HG02763 (cell line): ENCODE measurements at regions not wholly inside any gene's neighbourhood (a gene's known extent, or its start where the extent isn't known, plus 50 kb on each side); places are given as distances from the start of the nearest gene placed in this dataset.
"Not testable (repeated sequence)": the region's sequence is repeated elsewhere in the genome, so short reads cannot be mapped to it uniquely, and the experiment has no call there.

Source experiments
- ATAC-seq: cut with Tn5 transposase; IDR thresholded peaks from one replicate; pipeline ENCODE4 v1.9.1; 2021; ENCODE audit warnings: mild to moderate bottlenecking, moderate library complexity; ENCODE audit not compliant: unreplicated experiment

DNA sequence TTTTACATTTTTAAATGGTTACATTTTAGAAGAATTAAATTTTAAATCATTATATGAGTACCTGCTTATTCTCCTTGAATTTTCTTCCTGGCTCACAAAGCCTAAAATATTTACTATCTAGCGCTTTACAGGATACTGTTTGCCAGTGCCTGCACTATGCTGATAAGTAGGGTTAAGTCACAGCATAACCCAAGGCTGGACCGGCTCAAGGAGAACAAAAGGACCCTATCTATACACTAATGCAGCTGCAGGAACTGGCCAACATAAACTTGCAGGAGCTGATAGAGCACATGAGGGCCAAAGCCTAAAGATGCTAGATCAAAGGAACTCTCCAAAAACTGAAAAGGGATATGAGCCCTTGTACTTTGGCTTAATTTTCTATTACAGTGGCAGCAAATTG is 1086.9 kb upstream of the TMPRSS15 start:
- ATAC-seq: no peak

DNA sequence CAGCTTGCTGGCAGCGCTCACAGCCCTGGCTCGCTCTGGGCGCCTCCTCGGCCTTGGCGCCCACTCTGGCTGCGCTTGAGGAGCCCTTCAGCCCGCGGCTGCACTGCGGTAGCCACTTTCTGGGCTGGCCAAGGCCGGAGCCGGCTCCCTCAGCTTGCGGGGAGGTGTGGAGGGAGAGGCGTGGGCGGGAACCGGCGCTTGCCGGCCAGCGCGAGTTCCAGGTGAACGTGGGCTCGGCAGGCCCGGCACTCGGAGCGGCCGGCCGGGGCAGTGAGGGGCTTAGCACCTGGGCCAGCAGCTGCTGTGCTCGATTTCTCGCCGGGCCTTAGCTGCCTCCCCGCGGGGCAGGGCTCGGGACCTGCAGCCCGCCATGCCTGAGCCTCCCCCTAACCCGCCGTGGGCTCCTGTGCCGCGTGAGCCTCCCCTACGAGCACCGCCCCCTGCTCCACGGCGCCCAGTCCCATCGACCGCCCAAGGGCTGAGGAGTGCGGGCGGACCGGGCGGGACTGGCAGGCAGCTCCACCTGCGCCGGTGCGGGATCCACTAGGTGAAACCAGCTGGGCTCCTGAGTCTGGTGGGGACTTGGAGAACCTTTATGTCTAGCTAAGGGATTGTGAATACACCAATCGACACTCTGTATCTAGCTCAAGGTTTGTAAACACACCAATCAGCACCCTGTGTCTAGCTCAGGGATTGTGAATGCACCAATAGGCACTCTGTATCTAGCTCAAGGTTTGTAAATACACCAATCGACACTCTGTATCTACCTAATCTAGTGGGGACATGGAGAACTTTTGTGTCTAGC is 1090.1 kb upstream of the TMPRSS15 start:
- ATAC-seq: not testable (repeated sequence)

DNA sequence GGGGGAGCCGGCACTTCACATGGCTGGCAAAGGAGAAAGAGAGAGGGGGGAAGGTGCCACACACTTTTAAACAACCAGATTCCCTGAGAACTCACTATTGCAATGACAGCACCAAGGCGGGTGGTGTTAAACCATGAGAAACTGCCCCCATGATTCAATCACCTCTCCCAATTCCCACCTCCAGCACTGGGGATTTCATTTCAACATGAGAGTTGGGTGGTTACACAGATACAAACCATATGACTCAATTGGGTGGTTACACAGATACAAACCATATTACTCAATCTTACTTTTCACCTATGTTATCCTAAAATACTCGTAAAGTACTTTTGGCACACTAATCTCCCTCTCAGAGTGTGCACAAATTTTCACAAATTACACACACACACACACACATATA is 1097.5 kb upstream of the TMPRSS15 start:
- no peak for ATAC-seq

DNA sequence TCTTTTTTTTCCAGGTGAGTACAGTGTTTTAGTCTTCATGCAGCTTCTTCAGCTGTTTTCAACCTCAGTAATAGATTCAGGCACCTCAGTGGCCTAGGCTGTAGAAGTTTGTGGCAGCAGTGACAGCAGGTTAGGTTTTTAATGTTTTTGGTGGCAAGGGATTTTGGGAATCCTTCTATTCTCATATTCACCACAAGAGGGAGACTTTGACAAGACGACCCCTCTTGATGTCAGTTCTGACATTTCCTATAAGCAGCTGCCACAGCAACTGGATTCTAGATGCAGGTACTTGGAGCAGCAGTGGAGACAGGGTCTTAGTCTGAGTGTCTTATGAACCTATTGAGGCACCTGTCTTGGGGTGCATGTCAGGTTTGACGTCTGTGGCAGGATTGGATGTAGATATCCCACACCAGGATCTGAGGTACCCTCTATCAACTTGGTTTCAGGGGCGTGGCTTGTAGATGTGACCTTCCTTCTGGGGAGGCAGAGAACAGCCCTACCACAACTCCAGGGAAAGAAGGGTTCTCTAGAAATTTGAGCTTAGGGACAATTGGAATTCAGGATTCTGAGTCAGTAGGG is 1104.2 kb upstream of the TMPRSS15 start:
- no peak for ATAC-seq

DNA sequence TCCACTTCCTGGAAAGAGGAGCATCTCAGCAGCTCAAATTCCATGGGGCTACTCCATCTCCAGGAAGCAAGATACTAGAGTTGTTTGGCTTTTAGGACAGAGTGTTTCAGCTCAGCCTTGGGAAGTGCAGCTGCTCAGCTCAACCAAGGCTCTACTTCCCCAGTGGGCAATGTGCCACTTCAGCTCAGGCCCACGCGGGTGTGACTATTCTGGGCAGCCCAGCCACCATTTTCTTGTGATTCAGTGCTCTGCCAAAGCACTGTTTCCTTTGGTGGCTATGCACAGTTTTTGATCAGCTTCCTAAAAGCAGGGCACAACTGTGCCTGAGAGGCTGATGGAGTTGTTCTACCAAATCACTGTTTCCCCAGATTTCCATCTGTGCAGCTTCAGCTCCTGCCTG is 1104.9 kb upstream of the TMPRSS15 start:
- ATAC-seq: no peak

DNA sequence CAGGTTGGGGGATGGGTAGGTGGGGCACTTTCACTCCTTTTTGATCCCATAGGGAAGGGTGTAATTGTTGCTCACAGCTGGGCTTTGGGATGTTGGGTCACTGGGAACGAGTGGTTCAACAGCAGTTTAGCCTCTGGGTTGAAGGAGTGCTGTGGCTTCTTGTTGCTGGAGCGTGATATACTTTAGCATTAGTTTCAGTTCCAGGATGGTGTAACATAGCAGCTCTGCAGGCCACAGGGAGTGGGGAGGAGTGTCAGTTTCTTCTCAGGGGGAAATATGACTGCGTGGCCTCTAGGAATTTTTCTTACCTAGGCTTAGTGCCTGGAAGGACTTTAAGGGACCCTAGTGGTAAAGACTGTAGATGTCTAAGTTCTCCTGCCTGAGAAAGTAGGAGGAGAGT is 1105.3 kb upstream of the TMPRSS15 start:
- ATAC-seq: no peak

DNA sequence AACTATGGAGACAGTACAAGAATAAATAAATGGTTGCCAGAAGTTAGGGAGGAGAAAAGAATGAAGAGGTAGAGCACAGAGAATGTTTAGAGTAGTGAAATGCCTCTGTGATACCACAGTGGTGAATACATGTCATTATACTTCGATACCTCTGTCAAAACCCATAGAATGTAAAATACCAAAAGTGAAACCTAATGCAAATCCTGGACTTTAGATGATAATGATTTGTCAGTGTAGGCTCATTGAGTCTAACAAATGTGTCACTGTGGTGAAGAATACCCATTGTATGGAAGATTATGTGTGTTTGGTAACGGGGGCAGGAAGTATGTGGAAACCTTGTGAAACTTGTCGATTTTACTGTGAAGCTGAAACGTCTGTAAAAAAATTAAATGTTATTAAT is 1106.5 kb upstream of the TMPRSS15 start:
- no peak for ATAC-seq

DNA sequence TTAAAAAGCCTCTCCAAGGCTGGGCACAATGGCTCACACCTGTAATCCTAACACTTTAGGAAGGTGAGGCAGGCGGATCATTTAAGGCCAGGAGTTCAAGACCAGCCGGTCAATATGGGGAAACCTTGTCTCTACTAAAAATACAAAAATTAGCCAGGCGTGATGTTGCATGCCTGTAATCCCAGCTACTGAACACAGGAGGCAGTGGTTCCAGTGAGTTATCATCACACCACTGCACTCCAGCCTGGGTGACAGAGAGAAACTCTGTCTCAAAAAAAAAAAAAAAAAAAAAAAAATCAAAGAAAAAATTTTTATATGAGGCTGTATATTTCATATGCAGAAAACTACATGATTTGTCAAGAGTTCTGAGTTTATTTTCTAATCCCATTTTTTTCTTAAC is 1107.1 kb upstream of the TMPRSS15 start:
- no peak for ATAC-seq

DNA sequence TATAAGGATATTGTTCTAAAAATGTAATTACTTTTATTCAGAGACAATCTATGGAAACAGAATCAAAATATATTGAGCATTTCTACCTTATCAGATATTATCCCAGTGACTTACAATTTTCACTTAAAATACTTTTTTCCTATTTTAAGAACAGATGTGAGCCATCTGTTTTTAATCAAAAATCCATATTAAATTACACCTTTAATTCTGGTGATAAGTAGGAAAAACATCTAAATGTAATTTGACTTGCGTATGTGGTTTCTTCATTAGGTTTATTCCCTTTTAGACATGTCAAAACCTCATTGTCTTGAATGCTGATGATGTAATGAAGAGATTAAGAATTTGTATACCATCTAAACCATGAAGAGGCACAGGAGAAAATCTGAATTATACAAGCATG is 1118.8 kb upstream of the TMPRSS15 start:
- ATAC-seq: no peak

DNA sequence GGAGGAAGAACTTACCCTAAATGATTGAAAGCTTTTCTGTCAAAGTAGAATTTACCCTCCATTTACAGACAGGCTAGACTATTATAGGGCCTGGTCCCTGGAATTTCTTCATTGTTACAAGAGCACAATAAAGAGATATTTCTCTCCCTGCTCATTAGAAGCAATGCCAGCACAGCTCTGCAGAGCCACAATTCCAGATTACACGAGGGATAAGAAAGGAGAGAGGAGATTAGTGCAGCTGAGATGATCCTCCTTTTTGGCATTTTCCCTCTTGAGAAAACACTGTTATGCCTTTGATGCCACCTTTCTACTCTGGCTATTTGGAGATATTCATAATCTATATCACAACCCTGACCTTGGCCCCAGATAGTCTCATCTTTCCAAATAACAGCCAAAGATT is 1119.5 kb upstream of the TMPRSS15 start:
- no peak for ATAC-seq

DNA sequence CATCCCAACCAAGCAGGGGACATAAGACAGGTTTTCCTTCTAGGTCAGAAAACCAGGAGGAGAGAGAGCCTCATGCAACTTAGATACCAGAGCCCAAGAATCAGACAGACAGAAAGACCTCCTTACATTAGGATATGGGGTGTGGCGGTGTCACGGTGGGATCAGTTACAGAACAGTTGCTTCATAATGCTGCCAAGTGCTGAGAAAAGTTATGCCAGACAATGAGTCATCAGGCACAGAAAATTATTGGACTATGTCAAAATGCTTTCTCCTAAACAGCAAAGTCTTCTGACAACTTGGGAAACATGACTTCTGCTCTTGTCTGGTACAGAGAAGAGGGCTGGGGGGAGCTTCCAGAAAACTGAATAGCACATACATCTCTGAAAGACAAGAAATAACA is 1120.2 kb upstream of the TMPRSS15 start:
- ATAC-seq: no peak

DNA sequence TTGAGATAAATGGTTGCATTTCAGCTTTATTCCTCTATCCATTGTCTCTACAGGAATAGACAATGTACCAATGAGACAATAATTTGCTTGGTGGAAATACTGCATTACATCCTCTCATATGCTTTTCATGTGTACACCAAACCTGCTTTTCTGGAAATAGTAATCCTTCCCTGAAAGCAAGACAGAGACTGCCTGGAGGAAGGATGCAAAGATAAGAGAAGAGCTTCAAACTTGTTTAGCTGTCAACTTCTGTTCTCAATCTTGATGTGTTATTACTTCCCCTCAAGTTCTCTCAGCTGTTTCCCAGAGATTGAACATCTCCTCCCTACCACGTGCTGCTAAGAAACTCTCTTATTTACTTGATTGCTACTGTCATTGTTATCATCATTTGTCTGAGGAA is 1125.4 kb upstream of the TMPRSS15 start:
- no peak for ATAC-seq

DNA sequence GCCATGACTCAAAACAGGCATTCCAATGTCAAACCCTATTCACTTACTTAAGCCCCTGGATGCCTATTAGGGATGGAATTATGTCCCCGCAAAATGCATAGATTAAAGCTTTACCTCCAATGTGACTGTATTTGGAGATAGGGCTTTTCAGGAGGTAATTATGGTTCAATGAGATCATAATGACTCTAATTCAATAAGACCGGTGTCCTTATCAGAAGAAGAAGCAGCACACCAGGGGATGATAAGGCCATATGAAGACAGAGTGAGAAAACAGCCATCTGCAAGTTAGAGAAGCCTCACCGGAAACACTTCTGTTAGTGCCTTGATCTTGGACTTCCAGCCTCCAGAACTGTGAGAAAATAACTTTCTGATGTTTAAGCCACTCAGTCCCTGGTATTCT is 1131.8 kb upstream of the TMPRSS15 start:
- no peak for ATAC-seq

DNA sequence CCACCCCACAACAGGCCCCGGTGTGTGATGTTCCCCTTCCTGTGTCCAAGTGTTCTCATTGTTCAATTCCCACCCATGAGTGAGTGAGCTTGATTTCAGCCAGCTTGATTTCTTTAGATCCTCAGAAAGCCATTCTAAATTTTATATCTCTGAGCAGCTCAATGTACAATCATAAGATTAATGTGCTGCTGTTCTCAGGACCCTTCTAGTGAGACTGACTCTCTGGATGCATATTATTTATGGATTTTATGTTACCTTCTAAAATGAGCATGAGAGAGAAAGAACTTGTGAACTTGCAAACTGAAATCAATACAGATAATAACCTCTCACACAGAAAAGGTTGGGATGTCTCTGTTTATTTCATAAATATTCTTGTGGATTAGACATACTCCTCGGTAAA is 1133.5 kb upstream of the TMPRSS15 start:
- ATAC-seq: no peak

DNA sequence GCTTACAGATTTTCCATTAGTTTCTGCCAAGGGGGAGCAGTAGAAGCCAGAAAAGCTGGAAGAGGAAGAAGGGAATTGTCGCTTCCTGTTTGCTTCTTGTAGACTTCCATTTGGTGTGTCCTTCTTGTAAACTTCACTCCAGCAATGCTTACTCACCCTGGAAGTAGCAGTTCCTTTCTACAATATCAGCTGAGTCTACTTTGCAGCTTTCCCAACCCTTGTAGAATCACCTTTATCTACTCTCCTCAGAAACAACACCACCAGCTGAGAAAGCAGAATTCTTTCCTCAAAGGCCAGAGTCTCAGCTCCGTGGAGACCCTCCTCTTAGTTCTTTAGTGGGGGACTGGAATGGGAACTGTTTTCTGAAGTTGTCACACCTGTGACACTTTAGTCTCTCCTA is 1136.7 kb upstream of the TMPRSS15 start:
- no peak for ATAC-seq

DNA sequence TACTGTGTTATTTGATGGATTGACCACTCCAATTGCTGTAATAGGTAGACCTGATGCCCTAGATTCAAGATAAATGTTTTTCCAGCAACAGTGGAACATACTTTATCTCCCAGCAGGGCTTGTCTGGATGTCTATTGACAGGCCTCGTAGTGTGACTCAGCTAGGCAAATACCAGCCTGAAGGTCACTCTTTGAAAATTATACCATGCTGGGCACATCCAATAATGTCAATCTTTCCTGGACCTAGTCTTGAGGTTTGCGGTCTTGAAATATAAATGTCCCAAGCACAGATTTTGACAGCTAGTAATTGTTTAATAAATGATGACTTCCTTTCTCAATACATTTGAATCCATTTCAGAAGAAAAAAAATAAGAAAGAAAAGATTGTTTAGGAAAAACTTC is 1138.0 kb upstream of the TMPRSS15 start:
- no peak for ATAC-seq

DNA sequence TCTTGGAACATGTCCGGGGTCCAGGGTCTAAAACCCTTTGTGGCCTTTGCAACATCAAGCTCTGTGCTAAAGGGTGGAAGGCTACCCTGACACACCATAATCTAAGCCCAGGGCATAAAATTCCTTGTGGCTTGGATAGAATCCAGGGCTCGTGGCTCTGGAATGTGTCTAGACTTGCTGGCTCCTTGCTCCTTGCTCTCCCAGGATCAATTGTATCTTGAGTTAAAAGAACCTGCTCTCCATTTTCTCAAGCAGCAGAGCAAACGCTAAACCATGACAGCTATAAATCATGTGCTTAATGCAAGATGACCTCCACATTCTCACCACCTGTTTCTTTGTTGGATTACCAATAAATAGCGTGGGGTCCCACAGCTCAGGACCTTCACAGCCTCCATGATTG is 1140.9 kb upstream of the TMPRSS15 start:
- not testable (repeated sequence) for ATAC-seq

DNA sequence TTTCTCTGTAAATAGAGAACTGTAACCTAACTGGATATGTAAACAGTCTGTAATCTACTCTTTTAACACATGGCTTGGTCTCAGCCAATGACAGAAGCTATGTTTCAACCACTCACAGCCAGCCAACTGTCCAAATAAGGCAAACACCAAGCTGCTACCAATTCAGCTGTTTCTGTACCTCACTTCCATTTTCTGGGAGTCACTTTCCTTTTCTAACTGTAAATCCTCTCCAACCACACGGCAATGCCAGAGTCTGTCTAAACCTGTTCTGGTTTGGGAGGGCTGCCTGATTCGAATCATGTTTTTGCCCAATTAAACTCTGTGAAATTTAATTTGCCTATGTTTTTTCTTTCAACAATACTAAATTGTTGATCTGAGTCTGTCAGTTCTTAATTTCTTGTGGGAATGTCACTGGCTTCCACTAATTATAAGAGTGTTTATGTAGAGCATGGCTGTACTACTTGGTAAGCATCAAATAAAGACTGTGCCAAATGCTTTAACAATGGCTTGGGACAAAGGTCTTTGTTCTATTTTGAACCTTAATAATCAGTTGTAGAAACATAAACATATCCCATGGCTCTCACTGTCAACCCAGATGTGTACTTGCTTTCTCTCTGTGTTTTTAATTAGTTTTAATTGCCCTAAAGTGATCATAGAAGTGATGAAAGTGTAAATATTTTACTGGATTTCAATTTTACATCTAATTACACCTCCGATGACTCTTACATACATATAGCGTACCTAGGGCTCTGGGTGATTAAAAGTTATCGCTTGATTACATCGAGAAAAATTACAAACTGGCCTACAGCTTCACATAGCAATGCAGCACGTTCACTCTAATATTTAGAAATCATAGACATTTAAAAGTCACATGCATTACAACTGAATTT is 1144.6 kb upstream of the TMPRSS15 start:
- ATAC-seq: no peak

DNA sequence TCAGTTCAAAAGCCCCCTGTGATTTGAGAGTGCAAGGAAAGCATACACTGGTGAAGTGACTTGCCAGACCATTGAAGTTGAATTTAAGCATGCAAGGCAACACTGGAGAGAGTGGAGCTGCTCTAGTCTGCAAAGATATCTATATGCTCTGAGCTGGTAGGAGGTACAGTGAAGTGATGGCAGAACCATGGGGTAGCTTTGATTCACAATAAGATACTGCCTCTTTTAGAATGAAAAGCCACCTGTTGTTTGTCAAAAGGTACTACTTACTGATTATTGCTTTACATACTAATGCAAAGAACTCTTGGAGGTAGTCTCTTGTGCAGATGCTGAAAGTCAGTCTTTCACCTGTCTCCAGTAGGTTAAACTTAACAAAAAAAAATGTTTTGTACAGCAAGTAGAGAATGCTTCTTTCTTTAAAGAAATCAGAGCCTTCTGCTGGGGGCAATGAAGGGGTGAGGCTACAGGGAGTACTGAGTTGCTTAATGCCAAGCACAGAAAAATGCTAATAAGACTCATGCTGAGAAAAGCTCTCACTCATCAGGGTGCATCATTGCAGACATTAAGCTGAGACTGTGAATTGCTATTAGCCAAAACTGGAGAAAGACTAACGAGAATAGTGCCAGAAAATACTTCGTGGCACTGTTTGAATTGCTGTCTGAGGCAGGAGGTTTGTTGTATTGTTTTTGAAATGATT is 1150.5 kb upstream of the TMPRSS15 start:
- no peak for ATAC-seq

DNA sequence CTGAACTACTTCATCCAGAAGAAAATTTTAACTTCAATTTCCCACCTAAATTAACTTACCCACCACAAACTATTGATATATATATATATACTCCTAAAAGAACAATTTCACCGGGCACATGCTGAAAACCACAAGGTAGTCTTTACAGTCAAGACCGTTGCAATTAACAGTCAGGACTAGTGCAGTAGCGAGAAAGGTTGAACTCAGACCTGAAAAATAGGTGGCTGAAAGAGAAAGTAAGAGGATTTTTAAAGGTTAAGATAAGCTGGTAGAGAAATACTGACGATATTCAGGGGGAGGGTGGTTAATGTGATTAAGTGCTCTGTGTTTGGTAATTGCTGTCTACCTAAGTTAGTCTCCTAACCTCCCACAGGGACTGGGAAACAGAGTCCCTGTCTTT is 1153.5 kb upstream of the TMPRSS15 start:
- no peak for ATAC-seq

DNA sequence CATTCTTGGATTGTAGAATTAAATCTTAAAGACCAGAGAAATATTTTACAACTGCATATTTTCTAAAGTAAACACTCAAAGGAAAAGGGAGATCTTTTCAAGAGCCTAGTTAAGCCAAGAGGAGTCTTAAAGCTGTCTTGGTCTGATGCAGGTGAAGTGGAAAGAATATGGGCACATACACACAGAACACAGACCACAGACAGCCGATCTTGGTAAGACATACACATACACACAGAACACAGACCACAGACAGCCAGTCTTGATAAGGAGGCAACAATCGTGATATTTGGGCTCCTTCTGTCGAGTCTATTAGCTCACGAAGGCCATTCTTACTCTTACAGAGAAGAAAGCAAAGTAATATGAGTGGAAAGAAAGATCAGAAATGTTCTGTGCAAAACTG is 1153.9 kb upstream of the TMPRSS15 start:
- ATAC-seq: no peak
